Mesendoderm (in vitro differentiated cells): ENCODE measurements at regions not wholly inside any gene's neighbourhood (a gene's known extent, or its start where the extent isn't known, plus 50 kb on each side); places are given as distances from the start of the nearest gene placed in this dataset.

Source experiments
- DNase-seq: peaks from one replicate; pipeline ENCODE4 v3.0.0; 2013
- H2AK5ac ChIP-seq: 2 replicates; pipeline ENCODE4 v1.6.1; 2013; ENCODE audit warnings: low read length, inconsistent platforms
- H2BK120ac ChIP-seq: 2 replicates; pipeline ENCODE4 v1.6.1; 2013; ENCODE audit warnings: low read depth, mild to moderate bottlenecking, low read length, moderate library complexity, mixed read lengths
- H2BK15ac ChIP-seq: replicated peaks from 2 replicates; pipeline ENCODE4 v1.6.1; 2013; ENCODE audit warnings: low read depth, mild to moderate bottlenecking, moderate library complexity
- H2BK5ac ChIP-seq: 2 replicates; pipeline ENCODE4 v1.6.1; 2013; ENCODE audit warnings: low read length, inconsistent platforms
- H3K18ac ChIP-seq: 2 replicates; pipeline ENCODE4 v1.6.1; 2013; ENCODE audit warnings: mild to moderate bottlenecking, low read length, mixed read lengths
- H3K23ac ChIP-seq: one replicate; pipeline ENCODE4 v1.6.1; 2013; ENCODE audit warnings: low read length
- H3K27ac ChIP-seq: 2 replicates; pipeline ENCODE4 v1.5.1; 2013; ENCODE audit warnings: low read depth, mild to moderate bottlenecking, inconsistent platforms, low read length, moderate library complexity
- H3K27me3 ChIP-seq: 2 replicates; pipeline ENCODE4 v1.6.1; 2013; ENCODE audit warnings: low read length, control low read depth, mild to moderate bottlenecking, inconsistent platforms; ENCODE audit not compliant: insufficient read depth, poor library complexity
- H3K36me3 ChIP-seq: 2 replicates; pipeline ENCODE4 v1.6.1; 2013; ENCODE audit warnings: low read length, inconsistent platforms; ENCODE audit not compliant: control insufficient read depth, insufficient read depth
- H3K4ac ChIP-seq: one replicate; pipeline ENCODE4 v1.6.1; 2013; ENCODE audit warnings: low read depth, mild to moderate bottlenecking, low read length, moderate library complexity
- H3K4me1 ChIP-seq: 2 replicates; pipeline ENCODE4 v1.6.1; 2013; ENCODE audit warnings: low read depth, low read length, inconsistent platforms; ENCODE audit not compliant: control insufficient read depth
- H3K4me2 ChIP-seq: 2 replicates; pipeline ENCODE4 v1.6.1; 2013; ENCODE audit warnings: low read length
- H3K4me3 ChIP-seq: 2 replicates; pipeline ENCODE4 v1.5.1; 2013; ENCODE audit warnings: mild to moderate bottlenecking, low read length
- H3K56ac ChIP-seq: one replicate; pipeline ENCODE4 v1.6.1; 2013; ENCODE audit warnings: low read length
- H3K79me1 ChIP-seq: 2 replicates; pipeline ENCODE4 v1.6.1; 2013; ENCODE audit warnings: low read length, inconsistent platforms
- H3K79me2 ChIP-seq: 2 replicates; pipeline ENCODE4 v1.6.1; 2013; ENCODE audit warnings: mild to moderate bottlenecking, low read length; ENCODE audit not compliant: control insufficient read depth, insufficient read depth
- H3K9ac ChIP-seq: 2 replicates; pipeline ENCODE4 v1.6.1; 2013; ENCODE audit warnings: low read length, inconsistent platforms
- H4K5ac ChIP-seq: one replicate; pipeline ENCODE4 v1.6.1; 2013; ENCODE audit warnings: low read length
- H4K8ac ChIP-seq: one replicate; pipeline ENCODE4 v1.6.1; 2013; ENCODE audit warnings: low read depth, mild to moderate bottlenecking, control low read depth, low read length, moderate library complexity
- WGBS: extraction: QIAGEN DNeasy Blood & Tissue Kit; methylation state at CpG from one replicate; pipeline ENCODE4 v1.1.7; 2013; ENCODE audit warnings: low lambda C conversion rate, missing lambda C conversion rate; ENCODE audit not compliant: insufficient coverage; ENCODE audit errors: extremely low coverage; 5-methylcytosine and 5-hydroxymethylcytosine counted together

DNA sequence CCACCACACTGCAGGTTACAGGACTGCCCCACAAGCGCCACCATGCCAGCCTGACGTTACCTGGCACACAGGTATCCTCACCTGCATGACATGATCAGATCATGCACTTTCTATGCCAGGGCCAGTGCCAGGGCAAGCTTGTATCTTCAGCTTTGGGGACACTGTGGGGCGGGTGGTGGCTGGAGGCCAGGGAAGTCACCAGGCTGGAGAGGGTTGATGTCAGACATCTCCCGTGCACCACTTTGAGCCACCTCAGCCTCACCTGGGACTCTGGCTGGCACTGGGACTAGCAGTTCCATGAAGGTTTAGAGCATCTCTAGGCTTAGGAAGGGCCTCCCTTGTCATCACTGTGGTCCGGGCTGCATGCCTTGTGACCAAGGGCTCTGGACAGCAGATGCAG lies 97.2 kb downstream of the WTIP start:
- H3K4me3 ChIP-seq: no peak overlapping the region
- WGBS: no CpG with 5 or more reads among the region's 5 CpGs
- no peak overlapping the region for H3K27ac ChIP-seq

DNA sequence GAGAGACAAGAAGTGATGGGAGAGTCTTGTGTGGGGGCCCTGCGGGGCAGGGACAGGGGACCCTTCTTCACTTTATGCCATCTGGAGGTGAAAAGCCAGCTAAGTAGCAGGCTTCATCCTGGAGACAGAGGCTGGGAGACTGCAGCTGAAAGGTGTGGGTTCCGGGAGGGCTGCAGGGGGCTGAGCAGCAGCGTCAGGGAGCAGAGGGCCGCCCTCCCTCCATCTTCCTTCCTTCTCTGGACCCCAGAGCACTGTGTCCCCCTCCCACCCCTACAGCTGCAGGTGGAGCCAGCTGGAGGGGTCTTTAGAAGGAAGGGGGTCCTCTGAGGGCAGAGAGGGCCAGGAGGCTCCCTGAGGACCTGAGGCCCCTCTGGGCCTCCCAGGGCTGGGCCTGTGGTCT lies 96.6 kb downstream of the WTIP start:
- no peak overlapping the region for H2BK15ac ChIP-seq
- no CpG with 5 or more reads among the region's 4 CpGs for WGBS

More for the DNA sequence above, 97.2 kb downstream of the WTIP start:
- H3K4ac ChIP-seq: no peak overlapping the region
- H2BK15ac ChIP-seq: no peak overlapping the region
- no peak overlapping the region for H4K8ac ChIP-seq
- no peak overlapping the region for H2AK5ac ChIP-seq
- no peak overlapping the region for H2BK120ac ChIP-seq
- no peak overlapping the region for H4K5ac ChIP-seq
- no peaks in the 10 kb centered on the region for H3K79me1 ChIP-seq
- no peaks in the 10 kb centered on the region for H3K27me3 ChIP-seq
- H2BK5ac ChIP-seq: no peak overlapping the region
- H3K18ac ChIP-seq: no peak overlapping the region
- H3K9ac ChIP-seq: no peak overlapping the region
- H3K23ac ChIP-seq: no peak overlapping the region
- DNase-seq: no peak
- no peaks in the 10 kb centered on the region for H3K4me1 ChIP-seq
- no peaks in the 10 kb centered on the region for H3K79me2 ChIP-seq
- no peak overlapping the region for H3K56ac ChIP-seq
- H3K36me3 ChIP-seq: no peaks in the 10 kb centered on the region
- H3K4me2 ChIP-seq: no peak overlapping the region

DNA sequence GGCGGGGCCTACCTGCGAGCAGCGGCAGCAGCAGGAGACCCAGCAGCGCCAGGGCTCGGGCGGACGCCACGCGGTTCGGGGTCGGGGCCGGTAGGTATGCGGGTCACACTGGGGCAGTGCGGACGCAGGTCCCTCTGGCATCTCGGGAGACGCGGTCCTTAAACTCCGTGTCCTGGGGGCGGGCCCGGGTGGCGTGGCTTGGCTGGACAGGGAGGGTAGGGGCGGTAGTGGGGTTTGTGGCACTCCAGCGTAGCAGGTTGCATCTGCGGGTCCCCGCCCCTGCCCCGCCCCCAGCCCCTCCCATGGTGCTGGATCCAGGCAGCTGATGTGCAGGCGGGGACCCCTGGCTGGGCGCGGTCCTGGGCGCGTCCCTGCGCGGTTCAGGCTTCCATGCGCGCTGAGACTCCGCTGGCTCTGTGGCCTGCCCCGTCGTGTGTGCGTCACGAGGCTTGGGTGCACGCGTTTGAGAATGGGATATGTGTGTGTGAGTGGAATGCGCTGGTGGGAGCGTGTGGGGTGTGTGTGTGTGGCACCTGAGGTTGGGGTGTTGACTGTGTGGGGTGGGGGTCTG lies 96.1 kb downstream of the WTIP start:
- Histone ChIP-seq H3K27me3 (no peaks in the 10 kb centered on the region), H4K5ac (no peak overlapping the region), H3K23ac (no peak overlapping the region), H2BK15ac (no peak overlapping the region), H2AK5ac (no peak overlapping the region), H3K36me3 (no peaks in the 10 kb centered on the region), H3K4ac (no peak overlapping the region), H3K27ac (no peak overlapping the region), H3K9ac (no peak overlapping the region), H3K4me2 (no peak overlapping the region), H2BK120ac (no peak overlapping the region), H3K4me1 (no peaks in the 10 kb centered on the region), H3K79me1 (no peaks in the 10 kb centered on the region), H3K18ac (no peak overlapping the region), H4K8ac (no peak overlapping the region), H3K56ac (no peak overlapping the region), H3K4me3 (no peak overlapping the region), H3K79me2 (no peaks in the 10 kb centered on the region), H2BK5ac (no peak overlapping the region)
- DNase-seq: peak; percentile 5
- no CpG with 5 or more reads among the region's 45 CpGs for WGBS

More for the DNA sequence above, 96.6 kb downstream of the WTIP start:
- Histone ChIP-seq H2BK5ac (no peak overlapping the region), H4K5ac (no peak overlapping the region), H3K27me3 (no peaks in the 10 kb centered on the region), H3K79me2 (no peaks in the 10 kb centered on the region), H3K27ac (no peak overlapping the region), H2AK5ac (no peak overlapping the region), H3K23ac (no peak overlapping the region), H3K9ac (no peak overlapping the region), H3K56ac (no peak overlapping the region), H3K4me3 (no peak overlapping the region), H2BK120ac (no peak overlapping the region), H3K79me1 (no peaks in the 10 kb centered on the region), H3K4me2 (no peak overlapping the region), H3K18ac (no peak overlapping the region), H3K4ac (no peak overlapping the region), H3K4me1 (no peaks in the 10 kb centered on the region), H4K8ac (no peak overlapping the region), H3K36me3 (no peaks in the 10 kb centered on the region)
- DNase-seq: no peak

DNA sequence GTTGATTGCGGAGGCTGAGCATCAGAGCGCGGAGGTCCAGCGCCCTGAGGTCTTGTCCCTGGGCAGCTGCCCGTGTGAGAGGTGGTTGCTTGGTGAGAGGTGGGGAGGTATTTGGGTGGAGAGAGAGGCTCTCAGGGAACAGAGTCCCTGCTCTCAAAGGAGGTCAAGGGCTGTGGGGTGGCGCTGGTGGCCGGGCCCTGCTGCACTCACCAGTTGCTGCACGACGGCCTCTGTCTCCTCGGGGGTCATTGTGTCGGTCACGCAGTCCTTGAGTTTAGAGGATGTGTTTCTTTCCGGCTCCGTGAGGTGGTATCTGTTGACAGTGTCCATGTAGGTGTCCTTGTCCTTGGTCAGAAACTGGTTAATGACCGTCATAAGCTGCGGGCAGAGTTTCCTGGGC lies 95.5 kb downstream of the WTIP start:
- H3K27ac ChIP-seq: no peak overlapping the region
- no peak overlapping the region for H3K4ac ChIP-seq
- H3K4me3 ChIP-seq: no peak overlapping the region
- no peak overlapping the region for H4K5ac ChIP-seq
- H3K9ac ChIP-seq: no peak overlapping the region
- no peak overlapping the region for H2BK120ac ChIP-seq
- DNase-seq: no peak
- no peak overlapping the region for H3K4me2 ChIP-seq
- H3K56ac ChIP-seq: no peak overlapping the region
- H3K79me1 ChIP-seq: no peaks in the 10 kb centered on the region
- no peak overlapping the region for H2BK5ac ChIP-seq
- no peak overlapping the region for H2BK15ac ChIP-seq
- no peak overlapping the region for H3K23ac ChIP-seq
- no peak overlapping the region for H4K8ac ChIP-seq
- H3K27me3 ChIP-seq: no peaks in the 10 kb centered on the region
- no CpG with 5 or more reads among the region's 16 CpGs for WGBS
- H3K18ac ChIP-seq: no peak overlapping the region
- H2AK5ac ChIP-seq: no peak overlapping the region
- no peaks in the 10 kb centered on the region for H3K36me3 ChIP-seq
- no peaks in the 10 kb centered on the region for H3K79me2 ChIP-seq
- no peaks in the 10 kb centered on the region for H3K4me1 ChIP-seq

DNA sequence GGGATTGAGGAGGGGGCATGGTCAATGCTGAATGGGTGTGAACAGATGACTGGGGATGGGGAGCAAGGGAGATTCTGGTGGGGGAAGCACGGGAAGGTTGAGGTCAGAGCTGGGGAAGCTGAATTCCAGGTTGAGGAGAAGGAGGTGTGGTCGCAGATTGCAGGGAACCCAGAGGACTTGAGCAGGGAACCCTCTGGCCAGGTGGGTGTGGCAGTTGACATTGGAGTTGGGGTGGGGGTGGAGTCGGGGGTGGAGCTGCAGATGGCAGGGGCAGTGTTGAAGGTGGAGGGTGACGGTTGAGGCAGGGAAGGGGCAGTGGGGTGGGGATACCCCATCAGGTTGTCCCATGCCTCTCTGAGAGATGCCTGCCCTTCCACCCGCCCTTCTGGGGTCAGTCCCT lies 94.7 kb downstream of the WTIP start:
- Histone ChIP-seq H3K79me1 (no peaks in the 10 kb centered on the region), H3K27me3 (no peaks in the 10 kb centered on the region), H3K23ac (no peak overlapping the region), H4K5ac (no peak overlapping the region), H3K27ac (no peak overlapping the region), H3K4me1 (no peaks in the 10 kb centered on the region), H3K4ac (no peak overlapping the region), H3K36me3 (no peaks in the 10 kb centered on the region), H3K4me2 (no peak overlapping the region), H3K9ac (no peak overlapping the region), H2BK5ac (no peak overlapping the region), H4K8ac (no peak overlapping the region), H3K56ac (no peak overlapping the region), H2BK120ac (no peak overlapping the region), H3K4me3 (no peak overlapping the region), H2AK5ac (no peak overlapping the region), H3K18ac (no peak overlapping the region), H3K79me2 (no peaks in the 10 kb centered on the region), H2BK15ac (no peak overlapping the region)
- WGBS: no CpG with 5 or more reads among the region's 5 CpGs
- no peak for DNase-seq

DNA sequence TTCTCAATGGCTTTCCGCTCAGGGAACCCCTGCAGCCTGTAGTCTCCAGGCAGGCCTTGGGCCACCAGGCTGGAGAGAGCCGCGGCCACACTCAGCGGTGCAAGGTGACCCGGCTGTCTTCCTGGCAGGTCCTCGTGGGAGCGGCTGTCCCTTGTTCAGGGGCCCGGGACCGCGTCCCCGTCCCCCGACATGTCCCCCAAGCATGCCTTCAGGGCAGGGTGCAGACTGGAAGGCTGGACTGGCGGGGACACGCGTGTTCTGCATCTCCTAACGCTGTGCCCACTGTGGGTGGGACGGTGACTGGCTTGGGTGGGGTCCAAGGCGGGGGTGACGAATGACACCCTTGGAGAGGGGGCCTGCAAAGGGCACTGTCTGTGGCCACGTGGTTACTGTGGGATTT lies 93.6 kb downstream of the WTIP start:
- no peaks in the 10 kb centered on the region for H3K4me1 ChIP-seq
- H3K79me2 ChIP-seq: no peaks in the 10 kb centered on the region
- H2BK15ac ChIP-seq: no peak overlapping the region
- H3K56ac ChIP-seq: no peak overlapping the region
- no peak overlapping the region for H3K9ac ChIP-seq
- no peak overlapping the region for H4K5ac ChIP-seq
- H3K27ac ChIP-seq: no peak overlapping the region
- H3K4me2 ChIP-seq: no peak overlapping the region
- WGBS: no CpG with 5 or more reads among the region's 20 CpGs
- no peaks in the 10 kb centered on the region for H3K79me1 ChIP-seq
- H3K18ac ChIP-seq: no peak overlapping the region
- H3K27me3 ChIP-seq: no peaks in the 10 kb centered on the region
- no peaks in the 10 kb centered on the region for H3K36me3 ChIP-seq
- no peak overlapping the region for H3K4ac ChIP-seq
- no peak overlapping the region for H2AK5ac ChIP-seq
- H3K23ac ChIP-seq: no peak overlapping the region
- H2BK5ac ChIP-seq: no peak overlapping the region
- H2BK120ac ChIP-seq: no peak overlapping the region
- H3K4me3 ChIP-seq: no peak overlapping the region
- DNase-seq: no peak
- H4K8ac ChIP-seq: no peak overlapping the region
